Embryonic facial prominence (tissue), 1 donor: ENCODE measurements at regions not wholly inside any gene's neighbourhood (a gene's known extent, or its start where the extent isn't known, plus 50 kb on each side); places are given as distances from the start of the nearest gene placed in this dataset.
A peak's percentile ranks its signal among the peaks of the same experiment; 100 is the strongest.

Source experiments
- DNase-seq: peaks from one replicate; pipeline ENCODE4 v3.0.0-alpha.2; 2016; ENCODE audit errors: extremely low spot score

GRCh38 chr12:132439333-132439904 lies 50.5 kb upstream of the FBRSL1 start:
- no peak for DNase-seq

- no peak for DNase-seq
Measured at GRCh38 chr12:132438726-132439125, 51.2 kb upstream of the FBRSL1 start.

- DNase-seq, result no peak
Measured at GRCh38 chr12:132437943-132438700, 51.8 kb upstream of the FBRSL1 start.

- DNase-seq, result no peak
Measured at GRCh38 chr12:132437252-132437932, 52.6 kb upstream of the FBRSL1 start.

- no peak for DNase-seq
Measured at GRCh38 chr12:132436791-132437251, 53.1 kb upstream of the FBRSL1 start.

GRCh38 chr12:132435486-132436187 lies 54.3 kb upstream of the FBRSL1 start:
- no peak for DNase-seq

- DNase-seq, result no peak
Measured at GRCh38 chr12:132433641-132434395, 56.1 kb upstream of the FBRSL1 start.

- peak; percentile 62 for DNase-seq
Measured at GRCh38 chr12:132432721-132433577, 57.0 kb upstream of the FBRSL1 start.

- no peak for DNase-seq
Measured at GRCh38 chr12:132432126-132432705, 57.7 kb upstream of the FBRSL1 start.

- DNase-seq, result no peak
Measured at GRCh38 chr12:132430838-132431774, 58.8 kb upstream of the FBRSL1 start.

GRCh38 chr12:132429946-132430643 lies 59.9 kb upstream of the FBRSL1 start:
- DNase-seq, result no peak

GRCh38 chr12:132429602-132429945 lies 60.4 kb upstream of the FBRSL1 start:
- no peak for DNase-seq

GRCh38 chr12:132428936-132429601 lies 60.9 kb upstream of the FBRSL1 start:
- no peak for DNase-seq

- no peak for DNase-seq
Measured at GRCh38 chr12:132427999-132428935, 61.7 kb upstream of the FBRSL1 start.

- DNase-seq, result no peak
Measured at GRCh38 chr12:132427174-132427768, 62.7 kb upstream of the FBRSL1 start.
